ENCODE measurements at regions not wholly inside any gene's neighbourhood (a gene's known extent, or its start where the extent isn't known, plus 50 kb on each side); places are given as distances from the start of the nearest gene placed in this dataset.

DNA sequence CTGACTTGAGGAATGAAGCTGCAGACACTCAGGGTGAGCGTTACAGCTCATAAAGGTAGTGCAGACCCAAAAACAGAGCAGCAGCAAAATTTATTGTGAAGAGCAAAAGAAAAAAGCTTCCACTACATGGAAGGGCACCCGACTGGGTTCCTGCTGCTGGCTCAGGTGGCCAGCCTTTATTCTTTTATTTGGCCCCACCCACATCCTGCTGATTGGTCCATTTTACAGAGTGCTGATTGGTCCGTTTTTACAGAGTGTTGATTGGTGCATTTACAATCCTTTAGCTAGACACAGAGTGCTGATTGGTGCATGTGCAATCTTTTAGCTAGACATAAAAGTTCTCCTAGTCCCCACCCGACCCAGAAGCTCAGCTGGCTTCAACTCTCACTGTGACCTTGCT is 95.3 kb upstream of the STMND1 start:
- DNase-seq (ENCODE audit: low spot score) = no peak
- in situ Hi-C loops (cut with MboI; ENCODE audit: low sequenced_read_pairs, unreplicated experiment) = no loop called here
- TF ChIP-seq, protein P1, sequence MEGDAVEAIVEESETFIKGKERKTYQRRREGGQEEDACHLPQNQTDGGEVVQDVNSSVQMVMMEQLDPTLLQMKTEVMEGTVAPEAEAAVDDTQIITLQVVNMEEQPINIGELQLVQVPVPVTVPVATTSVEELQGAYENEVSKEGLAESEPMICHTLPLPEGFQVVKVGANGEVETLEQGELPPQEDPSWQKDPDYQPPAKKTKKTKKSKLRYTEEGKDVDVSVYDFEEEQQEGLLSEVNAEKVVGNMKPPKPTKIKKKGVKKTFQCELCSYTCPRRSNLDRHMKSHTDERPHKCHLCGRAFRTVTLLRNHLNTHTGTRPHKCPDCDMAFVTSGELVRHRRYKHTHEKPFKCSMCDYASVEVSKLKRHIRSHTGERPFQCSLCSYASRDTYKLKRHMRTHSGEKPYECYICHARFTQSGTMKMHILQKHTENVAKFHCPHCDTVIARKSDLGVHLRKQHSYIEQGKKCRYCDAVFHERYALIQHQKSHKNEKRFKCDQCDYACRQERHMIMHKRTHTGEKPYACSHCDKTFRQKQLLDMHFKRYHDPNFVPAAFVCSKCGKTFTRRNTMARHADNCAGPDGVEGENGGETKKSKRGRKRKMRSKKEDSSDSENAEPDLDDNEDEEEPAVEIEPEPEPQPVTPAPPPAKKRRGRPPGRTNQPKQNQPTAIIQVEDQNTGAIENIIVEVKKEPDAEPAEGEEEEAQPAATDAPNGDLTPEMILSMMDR (IDR thresholded peaks at IDR 0.05; ENCODE audit: borderline replicate concordance, control extremely low read depth, extremely low read depth, insufficient read depth, missing control alignments) = no peak

DNA sequence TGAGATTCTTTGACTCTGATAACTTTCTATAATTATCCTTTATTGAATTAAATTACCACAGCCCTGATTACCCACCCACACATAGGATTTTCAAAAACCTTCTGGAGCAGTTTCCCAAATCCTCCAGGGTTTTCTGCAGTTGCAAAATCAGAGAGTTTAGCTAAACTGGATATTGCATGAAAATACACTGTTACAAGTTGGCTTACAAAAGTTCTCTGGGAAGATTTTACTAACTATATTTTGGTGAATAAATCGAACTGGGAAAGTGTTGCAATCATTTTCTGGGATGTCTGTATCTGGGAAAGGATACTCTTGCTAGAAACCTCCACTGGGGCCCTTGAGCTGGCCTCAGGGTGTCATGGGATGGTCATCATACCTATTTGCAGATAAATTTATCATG is 97.6 kb upstream of the STMND1 start:
- TF ChIP-seq, protein P1 (IDR thresholded peaks at IDR 0.05; ENCODE audit: borderline replicate concordance, control extremely low read depth, extremely low read depth, insufficient read depth, missing control alignments) = no peak
- DNase-seq (ENCODE audit: low spot score) = no peak
- in situ Hi-C loops (cut with MboI; ENCODE audit: low sequenced_read_pairs, unreplicated experiment) = no loop called here

DNA sequence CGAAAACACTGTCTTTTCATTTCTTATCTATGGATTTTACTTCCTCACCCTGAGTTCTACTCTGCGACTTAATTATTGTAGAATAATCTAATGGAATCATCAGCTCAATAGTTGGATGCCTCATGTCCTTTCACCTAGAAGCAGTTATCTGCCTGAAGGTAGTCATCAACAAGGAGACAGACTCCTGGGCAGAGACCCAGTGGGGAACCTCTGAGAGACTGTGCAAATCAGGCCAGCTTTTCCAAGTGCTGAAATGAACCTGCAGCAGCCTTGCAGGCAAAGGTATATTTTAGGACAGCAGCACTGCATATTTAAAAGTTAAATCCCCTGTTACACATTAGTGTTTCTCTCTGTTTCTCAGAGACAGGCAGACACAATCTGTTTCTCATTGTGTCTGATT is 99.7 kb upstream of the STMND1 start:
- DNase-seq (ENCODE audit: low spot score) = no peak
- in situ Hi-C loops (cut with MboI; ENCODE audit: low sequenced_read_pairs, unreplicated experiment) = no loop called here
- TF ChIP-seq, protein P1 (IDR thresholded peaks at IDR 0.05; ENCODE audit: borderline replicate concordance, control extremely low read depth, extremely low read depth, insufficient read depth, missing control alignments) = no peak

DNA sequence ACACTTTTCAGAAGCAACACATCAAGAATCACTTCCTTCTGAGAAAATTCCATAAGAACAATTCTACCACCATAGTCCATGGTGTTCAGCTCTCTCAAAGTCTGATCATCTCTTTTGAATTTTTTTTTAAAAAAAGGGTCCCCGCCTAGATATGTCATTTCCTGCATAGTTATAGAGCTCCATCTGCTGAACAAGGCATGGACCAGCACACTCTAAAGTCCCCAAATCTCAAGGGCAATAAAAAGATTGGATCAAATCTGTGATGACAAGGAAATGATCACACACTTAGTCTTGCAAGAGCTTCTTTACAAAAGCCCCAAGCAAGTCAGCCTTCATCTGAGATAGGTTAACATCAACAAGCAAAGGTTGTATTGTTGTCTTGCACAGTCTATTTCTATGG is 100.7 kb upstream of the STMND1 start:
- no peak for DNase-seq (ENCODE audit: low spot score)
- in situ Hi-C loops (cut with MboI; ENCODE audit: low sequenced_read_pairs, unreplicated experiment) = no loop called here
- TF ChIP-seq, protein P1 (IDR thresholded peaks at IDR 0.05; ENCODE audit: borderline replicate concordance, control extremely low read depth, extremely low read depth, insufficient read depth, missing control alignments) = no peak

DNA sequence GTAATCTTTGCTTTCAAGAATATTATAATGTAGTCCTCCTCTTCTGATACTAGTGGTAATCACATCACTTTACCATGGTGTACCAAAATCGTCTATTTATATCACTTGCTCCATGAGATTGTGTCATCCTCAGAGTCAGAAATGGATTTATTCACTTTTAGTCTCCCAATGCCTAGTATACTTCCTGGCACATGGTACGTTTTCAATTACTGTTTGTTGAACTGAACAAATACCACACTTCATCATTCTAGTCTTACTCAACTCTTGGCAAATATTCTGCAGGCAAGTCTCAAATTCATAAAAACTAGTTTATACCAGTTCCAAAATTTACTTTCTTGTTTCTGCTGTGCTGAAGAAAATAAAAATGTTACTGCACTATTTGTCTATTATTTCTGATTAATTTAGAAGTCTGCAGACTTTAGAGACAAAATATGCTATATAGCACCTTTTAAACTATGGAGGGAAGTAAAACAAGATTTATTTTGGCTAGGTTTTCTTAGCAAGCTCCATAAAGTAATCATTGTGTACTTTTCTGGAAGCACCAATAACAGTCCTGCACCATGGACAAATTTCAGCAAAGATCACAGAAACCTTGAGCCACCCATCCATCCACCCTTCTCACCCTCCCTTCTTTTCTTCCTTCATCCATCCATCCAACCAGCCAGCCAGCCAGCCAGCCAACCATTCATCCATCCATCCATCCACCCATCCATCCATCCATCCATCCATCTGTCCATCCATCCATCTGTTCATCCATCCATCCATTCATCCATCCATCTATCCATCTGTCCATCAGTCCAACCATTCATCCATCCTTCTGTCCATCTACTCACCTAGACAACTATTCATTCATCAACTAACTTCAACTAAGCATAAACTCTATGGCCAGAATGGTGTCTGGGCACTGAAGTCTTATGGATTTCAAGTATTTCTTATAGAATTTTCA is 102.1 kb upstream of the STMND1 start:
- in situ Hi-C loops (cut with MboI; ENCODE audit: low sequenced_read_pairs, unreplicated experiment) = loop anchor here (25.0 kb wide), 1 partner anchor 88 kb away; no protein-coding TSS in a partner anchor
- TF ChIP-seq, protein P1 (IDR thresholded peaks at IDR 0.05; ENCODE audit: borderline replicate concordance, control extremely low read depth, extremely low read depth, insufficient read depth, missing control alignments) = no peak
- no peak for DNase-seq (ENCODE audit: low spot score)

DNA sequence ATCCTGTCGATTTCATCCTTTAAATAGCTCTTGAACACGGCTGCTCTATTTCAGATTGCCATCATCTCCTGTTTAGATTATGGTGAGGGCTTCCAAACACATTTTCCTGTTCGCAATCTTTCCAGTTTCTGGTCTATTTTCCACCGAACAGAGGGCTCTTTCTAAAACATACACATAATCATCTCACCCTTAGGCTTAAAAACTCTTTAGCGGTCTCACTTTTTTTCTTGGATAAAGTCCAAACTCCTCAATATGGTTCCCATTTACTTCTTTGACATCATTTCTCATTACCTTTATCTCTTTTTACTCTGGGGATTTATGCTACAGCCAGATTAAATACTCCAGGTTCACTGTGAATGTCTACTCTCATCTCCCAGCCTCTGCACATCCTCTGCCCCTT is 103.4 kb upstream of the STMND1 start:
- DNase-seq (ENCODE audit: low spot score) = no peak
- TF ChIP-seq, protein P1 (IDR thresholded peaks at IDR 0.05; ENCODE audit: borderline replicate concordance, control extremely low read depth, extremely low read depth, insufficient read depth, missing control alignments) = no peak

More for the DNA sequence above, 103.4 kb upstream of the STMND1 start:
- in situ Hi-C loops (cut with MboI; ENCODE audit: low sequenced_read_pairs, unreplicated experiment) = loop anchor here (25.0 kb wide), 1 partner anchor 89 kb away; no protein-coding TSS in a partner anchor

Data from GM13976 (cell line).